Bronchial epithelial cell (primary cell): ENCODE measurements at regions not wholly inside any gene's neighbourhood (a gene's known extent, or its start where the extent isn't known, plus 50 kb on each side); places are given as distances from the start of the nearest gene placed in this dataset.
A peak's percentile ranks its signal among the peaks of the same experiment; 100 is the strongest.

ENCODE experiments used
- DNase-seq: peaks from one replicate; pipeline ENCODE4 v3.0.0-alpha.2; 2010; ENCODE audit warnings: low read depth
- FAIRE-seq: peaks from 2 replicates; lab custom pipeline; 2011; peaks lifted over from hg19 to GRCh38; lab: Jason Lieb, UNC
- H3K27me3 ChIP-seq: 2 replicates; pipeline ENCODE4 v1.5.1; 2011; ENCODE audit warnings: low read length; ENCODE audit not compliant: control insufficient read depth, insufficient read depth
- H3K36me3 ChIP-seq: 2 replicates; pipeline ENCODE4 v1.5.1; 2011; ENCODE audit warnings: low read length; ENCODE audit not compliant: control insufficient read depth, insufficient read depth
- H3K4me3 ChIP-seq: 2 replicates; pipeline ENCODE4 v1.5.1; 2011; ENCODE audit warnings: mild to moderate bottlenecking, low read depth, low read length, control low read depth
- TF ChIP-seq, protein P1 (sequence below): IDR thresholded peaks from 2 replicates; pipeline ENCODE4 v1.5.1; 2011; ENCODE audit warnings: mild to moderate bottlenecking, moderate library complexity, low read length, control low read depth, inconsistent platforms; ENCODE audit not compliant: insufficient read depth, severe bottlenecking

DNA sequence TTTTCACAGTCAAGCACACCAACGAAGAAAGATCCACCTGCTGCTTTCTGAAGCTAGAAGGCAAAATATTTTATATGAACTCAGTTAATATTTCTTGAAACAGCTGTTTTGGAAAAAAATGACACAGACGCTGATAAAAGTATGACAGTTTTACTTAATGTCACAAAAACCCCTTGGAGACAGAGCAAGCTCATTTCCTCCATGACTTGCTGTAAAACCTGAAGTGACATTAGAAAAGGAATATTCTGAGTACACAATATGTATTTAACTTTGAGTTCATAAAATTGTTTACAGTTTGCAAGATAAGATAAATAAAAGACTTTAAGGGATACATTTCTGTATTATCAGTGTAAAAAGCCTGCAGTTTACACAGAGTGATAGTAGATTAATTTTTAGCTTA is 105.4 kb downstream of the DSEL start:
- DNase-seq (no peak), FAIRE-seq (no peak)
- no peaks in the 10 kb centered on the region for H3K27me3 ChIP-seq
- H3K4me3 ChIP-seq, result no peak overlapping the region
- no peaks in the 10 kb centered on the region for H3K36me3 ChIP-seq
- TF ChIP-seq, protein P1, sequence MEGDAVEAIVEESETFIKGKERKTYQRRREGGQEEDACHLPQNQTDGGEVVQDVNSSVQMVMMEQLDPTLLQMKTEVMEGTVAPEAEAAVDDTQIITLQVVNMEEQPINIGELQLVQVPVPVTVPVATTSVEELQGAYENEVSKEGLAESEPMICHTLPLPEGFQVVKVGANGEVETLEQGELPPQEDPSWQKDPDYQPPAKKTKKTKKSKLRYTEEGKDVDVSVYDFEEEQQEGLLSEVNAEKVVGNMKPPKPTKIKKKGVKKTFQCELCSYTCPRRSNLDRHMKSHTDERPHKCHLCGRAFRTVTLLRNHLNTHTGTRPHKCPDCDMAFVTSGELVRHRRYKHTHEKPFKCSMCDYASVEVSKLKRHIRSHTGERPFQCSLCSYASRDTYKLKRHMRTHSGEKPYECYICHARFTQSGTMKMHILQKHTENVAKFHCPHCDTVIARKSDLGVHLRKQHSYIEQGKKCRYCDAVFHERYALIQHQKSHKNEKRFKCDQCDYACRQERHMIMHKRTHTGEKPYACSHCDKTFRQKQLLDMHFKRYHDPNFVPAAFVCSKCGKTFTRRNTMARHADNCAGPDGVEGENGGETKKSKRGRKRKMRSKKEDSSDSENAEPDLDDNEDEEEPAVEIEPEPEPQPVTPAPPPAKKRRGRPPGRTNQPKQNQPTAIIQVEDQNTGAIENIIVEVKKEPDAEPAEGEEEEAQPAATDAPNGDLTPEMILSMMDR, result no peak

DNA sequence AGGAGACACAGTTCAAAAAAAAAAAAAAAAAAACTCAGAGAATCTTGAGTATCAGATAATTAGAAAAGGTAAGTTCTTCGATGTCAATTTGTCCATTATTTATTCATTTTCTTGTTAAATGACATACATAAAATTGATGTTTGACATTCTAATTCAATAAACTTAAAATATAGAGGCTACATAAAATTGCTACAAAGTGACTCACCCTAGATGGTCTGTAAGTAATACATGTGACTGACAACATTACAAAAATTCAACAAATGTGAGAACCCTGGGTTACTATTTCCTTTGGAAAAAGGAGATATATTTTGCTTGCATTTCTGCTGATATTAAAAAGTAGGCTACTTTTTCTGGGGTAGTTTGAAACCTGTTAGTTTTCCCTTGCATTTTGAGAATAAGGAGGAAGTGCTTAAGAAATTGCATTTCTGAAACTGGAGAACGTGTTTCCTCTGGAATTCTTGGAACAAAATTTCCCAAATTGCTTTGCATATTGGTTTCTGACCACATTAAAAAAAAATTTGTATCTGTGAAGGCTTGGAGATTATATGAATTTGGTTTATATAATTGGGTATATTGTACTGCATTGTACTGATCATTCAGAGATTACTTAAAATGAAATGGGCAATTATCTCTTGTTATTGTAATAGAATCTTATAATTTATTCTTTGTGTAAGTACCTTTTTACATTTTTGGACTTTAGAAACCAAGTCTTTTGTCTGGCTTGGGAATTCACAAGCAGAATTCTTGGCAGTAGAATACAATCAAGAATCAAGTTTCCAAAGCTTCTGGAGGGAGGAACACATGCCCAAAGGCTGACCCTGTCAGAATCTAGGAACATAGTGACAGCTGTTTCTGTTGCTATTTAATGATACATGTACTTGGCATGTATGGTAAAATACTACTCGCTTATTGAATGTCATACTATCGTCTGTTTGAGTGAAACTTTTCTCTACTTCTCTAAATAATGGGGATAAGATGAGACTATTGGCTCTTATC is 106.1 kb downstream of the DSEL start:
- FAIRE-seq (no peak), DNase-seq (no peak)
- no peak overlapping the region for H3K4me3 ChIP-seq
- no peaks in the 10 kb centered on the region for H3K27me3 ChIP-seq
- no peaks in the 10 kb centered on the region for H3K36me3 ChIP-seq
- TF ChIP-seq, protein P1, result no peak

DNA sequence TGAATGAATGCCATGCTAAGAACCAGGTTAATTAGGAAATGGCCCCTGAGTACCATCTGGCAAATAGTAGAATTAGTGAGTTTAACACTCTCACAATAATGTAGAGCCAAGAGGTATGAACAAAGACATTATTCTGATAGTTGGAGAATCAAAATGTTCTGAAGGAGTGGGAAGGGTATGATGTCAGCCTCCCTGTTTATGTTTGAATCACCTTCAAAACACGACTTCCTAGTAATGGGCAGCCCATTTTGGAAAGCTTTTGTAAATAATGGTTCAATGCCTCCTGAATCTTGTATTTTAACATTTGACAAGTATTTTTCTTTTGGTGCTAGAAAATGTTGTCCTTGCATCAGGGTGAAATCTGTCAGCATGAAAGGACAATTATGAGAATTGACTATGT is 108.3 kb downstream of the DSEL start:
- no peaks in the 10 kb centered on the region for H3K27me3 ChIP-seq
- TF ChIP-seq, protein P1, result no peak
- no peak overlapping the region for H3K4me3 ChIP-seq
- FAIRE-seq, result no peak
- H3K36me3 ChIP-seq, result no peaks in the 10 kb centered on the region
- no peak for DNase-seq

DNA sequence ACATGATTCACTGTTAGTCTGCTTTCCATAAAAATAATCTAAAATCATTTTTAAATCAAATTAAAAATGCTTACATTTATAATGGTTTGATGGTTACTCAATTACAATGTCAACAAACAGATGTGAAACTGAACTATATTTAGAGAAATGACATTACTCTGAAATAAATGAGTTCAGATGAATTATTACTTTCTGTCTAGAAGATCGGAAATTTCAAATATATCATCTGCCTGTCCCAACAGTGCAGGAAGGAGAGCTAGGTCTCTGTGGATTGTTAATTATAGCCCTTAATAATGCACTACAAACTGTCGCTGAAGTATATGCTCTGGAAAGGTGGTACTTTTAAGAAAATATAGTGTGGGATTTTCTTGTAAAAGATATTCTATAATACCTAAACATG is 109.8 kb downstream of the DSEL start:
- DNase-seq, result no peak
- Histone ChIP-seq H3K27me3 (no peaks in the 10 kb centered on the region), H3K4me3 (no peak overlapping the region), H3K36me3 (no peaks in the 10 kb centered on the region)
- FAIRE-seq, result no peak
- TF ChIP-seq, protein P1, result no peak

DNA sequence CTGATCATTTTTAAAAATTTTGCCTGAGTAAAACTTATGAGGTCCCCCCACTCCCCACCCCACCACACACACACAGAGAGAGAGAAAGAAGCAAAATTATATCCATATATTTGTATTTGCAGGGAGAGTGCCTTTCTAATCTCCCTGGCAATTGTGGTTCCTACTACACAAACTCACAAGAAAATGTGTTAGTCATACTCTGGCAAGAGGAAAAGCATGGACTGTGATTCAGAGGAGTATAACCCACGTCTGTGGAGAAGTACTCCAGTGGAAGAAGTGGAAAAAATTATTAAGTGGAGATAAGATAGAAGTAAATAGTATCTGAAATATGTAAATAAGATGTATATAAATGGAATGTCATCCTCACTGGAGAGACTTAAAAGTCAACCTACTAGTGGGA is 114.0 kb downstream of the DSEL start:
- TF ChIP-seq, protein P1, result no peak
- Histone ChIP-seq H3K4me3 (no peak overlapping the region), H3K27me3 (no peaks in the 10 kb centered on the region), H3K36me3 (no peaks in the 10 kb centered on the region)
- DNase-seq (peak; percentile 49), FAIRE-seq (no peak)
